SK-N-SH (cell line): ENCODE measurements at regions not wholly inside any gene's neighbourhood (a gene's known extent, or its start where the extent isn't known, plus 50 kb on each side); places are given as distances from the start of the nearest gene placed in this dataset.

Source experiments
- CTCF ChIA-PET: fragments of 300-600, 350-600 bp; formaldehyde crosslinking; extraction: SDS; loops from one replicate; lab custom pipeline; 2021; lab: Yijun Ruan, JAX
- POLR2A ChIA-PET: fragments of 350-600 bp; sonication (Branson Sonifier 250); formaldehyde crosslinking; extraction: SDS; loops from one replicate; lab custom pipeline; 2020; ENCODE audit warnings: antibody characterized with exemption, inconsistent platforms; lab: Yijun Ruan, JAX
- DNase-seq: peaks from one replicate; pipeline ENCODE4 v3.0.0; 2012
- H2AFZ ChIP-seq: fragments of 200-600 bp; sonication (generic); 2 replicates; pipeline ENCODE4 v1.8.1; 2016; ENCODE audit warnings: antibody characterized with exemption, mild to moderate bottlenecking, low read depth
- H3F3A ChIP-seq: fragments of 200-600 bp; sonication (generic); replicated peaks from 2 replicates; pipeline ENCODE3; 2016; ENCODE audit warnings: antibody characterized with exemption, mild to moderate bottlenecking; ENCODE audit not compliant: insufficient read depth
- H3K27ac ChIP-seq, 2 experiments: fragments of 200-500 bp in 1 of 2; fragments of 200-600 bp in 1 of 2; sonication (Bioruptor generic) in 1 of 2; sonication (generic), shearing (Covaris generic) in 1 of 2; 2 replicates each; pipeline versions ENCODE4 v1.5.1 to v1.6.1; 2014 to 2016; ENCODE audit warnings: low read depth in 2 of 2, inconsistent platforms in 1 of 2, low read length in 1 of 2, mild to moderate bottlenecking in 1 of 2, mixed read lengths in 1 of 2
- H3K27me3 ChIP-seq: fragments of 200-600 bp; sonication (generic), shearing (Covaris generic); 2 replicates; pipeline ENCODE4 v1.6.1; 2016; ENCODE audit warnings: mixed run types; ENCODE audit not compliant: insufficient read depth
- H3K36me3 ChIP-seq, 2 experiments: fragments of 200-500 bp in 1 of 2; fragments of 200-600 bp in 1 of 2; sonication (Bioruptor generic) in 1 of 2; sonication (generic) in 1 of 2; replicated peaks in 1 of 2; 2 replicates each; pipeline versions ENCODE3 to v1.5.1; 2014 to 2016; ENCODE audit warnings: low read length in 1 of 2, mild to moderate bottlenecking in 1 of 2; ENCODE audit not compliant: insufficient read depth in 2 of 2, control insufficient read depth in 1 of 2
- H3K4me1 ChIP-seq, 2 experiments: fragments of 200-500 bp in 1 of 2; fragments of 200-600 bp in 1 of 2; sonication (Bioruptor generic) in 1 of 2; sonication (generic), shearing (Covaris generic) in 1 of 2; 2 replicates each; pipeline versions ENCODE4 v1.5.1 to v1.6.1; 2014 to 2016; ENCODE audit warnings: low read depth in 1 of 2, low read length in 1 of 2, mixed run types in 1 of 2; ENCODE audit not compliant: insufficient read depth in 2 of 2, control insufficient read depth in 1 of 2
- H3K4me2 ChIP-seq: fragments of 200-600 bp; sonication (generic), shearing (Covaris generic); 2 replicates; pipeline ENCODE4 v1.6.1; 2017; ENCODE audit warnings: mixed run types
- H3K4me3 ChIP-seq, 2 experiments: fragments of 200-500 bp in 1 of 2; fragments of 200-600 bp in 1 of 2; sonication (Bioruptor generic) in 1 of 2; sonication (generic), shearing (Covaris generic) in 1 of 2; 2 replicates each; pipeline versions ENCODE4 v1.5.1 to v1.8.1; 2014 to 2016; ENCODE audit warnings: low read depth in 2 of 2, inconsistent platforms in 1 of 2, low read length in 1 of 2, mild to moderate bottlenecking in 1 of 2, mixed read lengths in 1 of 2, moderate library complexity in 1 of 2
- H3K79me2 ChIP-seq: fragments of 200-600 bp; sonication (generic); 2 replicates; pipeline ENCODE4 v1.8.1; 2017; ENCODE audit warnings: mild to moderate bottlenecking; ENCODE audit not compliant: insufficient read depth
- H3K9ac ChIP-seq: fragments of 200-600 bp; sonication (generic); 2 replicates; pipeline ENCODE4 v1.6.1; 2017; ENCODE audit warnings: mixed run types
- H3K9me2 ChIP-seq: fragments of 200-600 bp; sonication (generic); 2 replicates; pipeline ENCODE4 v1.6.1; 2017; ENCODE audit warnings: mixed run types
- H3K9me3 ChIP-seq: fragments of 200-600 bp; sonication (generic); 2 replicates; pipeline ENCODE4 v1.6.1; 2017; ENCODE audit warnings: mixed run types, mild to moderate bottlenecking, moderate library complexity
- H4K20me1 ChIP-seq: fragments of 200-600 bp; sonication (generic); 2 replicates; pipeline ENCODE4 v1.6.1; 2017; ENCODE audit warnings: mild to moderate bottlenecking, mixed run types; ENCODE audit not compliant: insufficient read depth
- CTCF ChIP-seq: fragments of 200-600 bp; sonication (generic); IDR thresholded peaks from 2 replicates; pipeline ENCODE4 v1.6.1; 2017; ENCODE audit warnings: antibody characterized with exemption, mild to moderate bottlenecking, moderate library complexity
- EZH2phosphoT487 ChIP-seq: fragments of 200-600 bp; sonication (generic); IDR thresholded peaks from 2 replicates; pipeline ENCODE4 v1.6.1; 2017; ENCODE audit warnings: low read depth, mixed run types, mild to moderate bottlenecking, antibody characterized with exemption, moderate library complexity, borderline replicate concordance
- FOXJ3 ChIP-seq: sonication (generic); formaldehyde crosslinking; IDR thresholded peaks from 2 replicates; pipeline ENCODE4 v1.5.1; 2020; ENCODE audit warnings: mild to moderate bottlenecking, missing genetic modification reagents
- GABPA ChIP-seq: IDR thresholded peaks from 2 replicates; pipeline ENCODE4 v1.4.0; 2012; ENCODE audit warnings: low read depth, mild to moderate bottlenecking
- GATA2 ChIP-seq: sonication (generic); formaldehyde crosslinking; IDR thresholded peaks from 2 replicates; pipeline ENCODE4 v1.5.0; 2020; ENCODE audit warnings: mild to moderate bottlenecking, missing genetic modification reagents
- JUND ChIP-seq: IDR thresholded peaks from 2 replicates; pipeline ENCODE4 v1.4.0; 2012
- MEF2A ChIP-seq: IDR thresholded peaks from 2 replicates; pipeline ENCODE4 v1.4.0; 2012; ENCODE audit warnings: low read depth, borderline replicate concordance
- NFIC ChIP-seq: IDR thresholded peaks from 2 replicates; pipeline ENCODE4 v1.4.0; 2012; ENCODE audit warnings: borderline replicate concordance
- NRF1 ChIP-seq: IDR thresholded peaks from 2 replicates; pipeline ENCODE4 v1.6.1; 2012; ENCODE audit warnings: low read depth, mild to moderate bottlenecking, low read length
- PBX3 ChIP-seq: IDR thresholded peaks from 2 replicates; pipeline ENCODE4; 2012
- POLR2AphosphoS5 ChIP-seq: IDR thresholded peaks from 2 replicates; pipeline ENCODE4 v1.6.1; 2012; ENCODE audit warnings: low read depth, low read length
- RCOR1 ChIP-seq: fragments of 150-350 bp; IDR thresholded peaks from 2 replicates; pipeline ENCODE4 v1.6.1; 2017; ENCODE audit warnings: antibody characterized with exemption, low read length
- REST ChIP-seq: IDR thresholded peaks from 2 replicates; pipeline ENCODE4 v1.6.1; 2012; ENCODE audit warnings: mild to moderate bottlenecking, low read depth, low read length, moderate library complexity
- SIN3A ChIP-seq: IDR thresholded peaks from 2 replicates; pipeline ENCODE4 v1.6.1; 2012; ENCODE audit warnings: low read depth, mild to moderate bottlenecking, low read length, moderate library complexity, borderline replicate concordance
- TAF1 ChIP-seq: IDR thresholded peaks from 2 replicates; pipeline ENCODE4 v1.6.1; 2012; ENCODE audit warnings: low read depth, mild to moderate bottlenecking, low read length, moderate library complexity, borderline replicate concordance
- TEAD4 ChIP-seq: IDR thresholded peaks from 2 replicates; pipeline ENCODE4 v1.4.0; 2012; ENCODE audit warnings: mild to moderate bottlenecking, borderline replicate concordance; ENCODE audit not compliant: insufficient read depth
- USF2 ChIP-seq: fragments of 150-350 bp; IDR thresholded peaks from 2 replicates; pipeline ENCODE4 v1.6.1; 2017; ENCODE audit warnings: antibody characterized with exemption, low read length, low read depth, borderline replicate concordance
- YY1 ChIP-seq: IDR thresholded peaks from 2 replicates; pipeline ENCODE4 v1.4.0; 2012; ENCODE audit warnings: low read depth, mild to moderate bottlenecking
- WGBS: methylation state at CpG from one replicate; pipeline ENCODE4 v1.1.6; 2017; ENCODE audit warnings: low lambda C conversion rate; 5-methylcytosine and 5-hydroxymethylcytosine counted together

- no peaks in the 10 kb centered on the region for H3K27me3 ChIP-seq
- TF ChIP-seq REST = no peak
- TF ChIP-seq SIN3A = no peak
- no peak for TF ChIP-seq NRF1
- no peak for TF ChIP-seq TAF1
- TF ChIP-seq GATA2 = no peak
- no peak for TF ChIP-seq NFIC
- no peak for TF ChIP-seq MEF2A
- no peak for TF ChIP-seq CTCF
- TF ChIP-seq EZH2phosphoT487 = no peak
- TF ChIP-seq RCOR1 = no peak
- TF ChIP-seq TEAD4 = no peak
- TF ChIP-seq POLR2AphosphoS5 = no peak
- TF ChIP-seq YY1 = no peak
- TF ChIP-seq, all 33 proteins: peak for 0
- H2AFZ ChIP-seq = no peak overlapping the region
- no peaks in the 10 kb centered on the region for H4K20me1 ChIP-seq
- POLR2A ChIA-PET = no interaction called here
- WGBS = 17% methylated on average over 1 of the region's 1 CpG
- no peak overlapping the region for H3K27ac ChIP-seq
- no peaks in the 10 kb centered on the region for H3K79me2 ChIP-seq
- H3F3A ChIP-seq = no peaks in the 10 kb centered on the region
- no peak overlapping the region for H3K9ac ChIP-seq
- H3K4me2 ChIP-seq = no peak overlapping the region
- CTCF ChIA-PET = interaction anchor here (1.7 kb wide), 1 partner anchor 13 kb away, joined by 3 read pairs; no protein-coding TSS in a partner anchor
- H3K9me2 ChIP-seq = no peaks in the 10 kb centered on the region
- no peak overlapping the region for H3K4me3 ChIP-seq
- no peak for DNase-seq
- H3K4me1 ChIP-seq = no peaks in the 10 kb centered on the region
- no peaks in the 10 kb centered on the region for H3K36me3 ChIP-seq
- no peaks in the 10 kb centered on the region for H3K9me3 ChIP-seq
These were observed 1637.4 kb upstream of the PRMT6 start for GRCh38 chr1:105419030-105419429.

- CTCF ChIA-PET = no interaction called here
- H3K4me1 ChIP-seq = no peaks in the 10 kb centered on the region
- no peak overlapping the region for H3K9ac ChIP-seq
- TF ChIP-seq FOXJ3 (CRISPR knock-in tag) (no peak), PBX3 (no peak), EZH2phosphoT487 (no peak), TEAD4 (no peak), POLR2AphosphoS5 (no peak), GABPA (no peak), CTCF (no peak), YY1 (no peak), JUND (no peak), USF2 (no peak)
These were observed 1628.9 kb upstream of the PRMT6 start for GRCh38 chr1:105427543-105427942.

More at GRCh38 chr1:105427543-105427942, 1628.9 kb upstream of the PRMT6 start:
- no peaks in the 10 kb centered on the region for H4K20me1 ChIP-seq
- H3K36me3 ChIP-seq = no peaks in the 10 kb centered on the region
- no peaks in the 10 kb centered on the region for H3K9me3 ChIP-seq
- no peak for DNase-seq
- no peak overlapping the region for H2AFZ ChIP-seq
- no peak overlapping the region for H3K27ac ChIP-seq
- POLR2A ChIA-PET = no interaction called here
- H3K4me3 ChIP-seq = no peak overlapping the region
- no peaks in the 10 kb centered on the region for H3K27me3 ChIP-seq
- H3K9me2 ChIP-seq = no peaks in the 10 kb centered on the region
- no peaks in the 10 kb centered on the region for H3K79me2 ChIP-seq
- 35% methylated on average over 2 of the region's 2 CpGs for WGBS
- no peak overlapping the region for H3K4me2 ChIP-seq
- no peaks in the 10 kb centered on the region for H3F3A ChIP-seq
